SU-DHL-6 (cell line): ENCODE measurements at regions not wholly inside any gene's neighbourhood (a gene's known extent, or its start where the extent isn't known, plus 50 kb on each side); places are given as distances from the start of the nearest gene placed in this dataset.

Source experiments
- H2AFZ ChIP-seq: fragments of 200-600 bp; sonication (generic); 2 replicates; pipeline ENCODE4 v1.6.1; 2014; ENCODE audit warnings: low read depth, mild to moderate bottlenecking, moderate library complexity, mixed read lengths, antibody characterized with exemption, low read length; ENCODE audit not compliant: severe bottlenecking
- H3F3A ChIP-seq: fragments of 200-600 bp; shearing (Covaris generic); 2 replicates; pipeline ENCODE4 v1.6.0; 2016; ENCODE audit warnings: antibody characterized with exemption, mild to moderate bottlenecking; ENCODE audit not compliant: insufficient read depth
- H3K27ac ChIP-seq: fragments of 200-600 bp; sonication (generic); 2 replicates; pipeline ENCODE4 v1.5.1; 2016; ENCODE audit warnings: low read depth, mild to moderate bottlenecking, low read length, moderate library complexity, mixed read lengths
- H3K27me3 ChIP-seq: fragments of 200-600 bp; sonication (generic), shearing (Covaris generic); 2 replicates; pipeline ENCODE4 v1.6.0; 2014; ENCODE audit warnings: mild to moderate bottlenecking, low read length
- H3K36me3 ChIP-seq: fragments of 200-600 bp; sonication (generic); 2 replicates; pipeline ENCODE4 v1.6.1; 2014; ENCODE audit warnings: mild to moderate bottlenecking, low read length, mixed read lengths
- H3K4me2 ChIP-seq: fragments of 300-600, 200-600 bp; shearing (Covaris generic), sonication (generic); 2 replicates; pipeline ENCODE4 v1.6.0; 2014; ENCODE audit warnings: low read length, low read depth, mild to moderate bottlenecking; ENCODE audit not compliant: poor library complexity, severe bottlenecking
- H3K4me3 ChIP-seq: fragments of 200-600 bp; sonication (generic); 2 replicates; pipeline ENCODE4 v1.5.1; 2014; ENCODE audit warnings: antibody characterized with exemption, low read length, mild to moderate bottlenecking, mixed read lengths; ENCODE audit not compliant: insufficient read depth, poor library complexity, severe bottlenecking
- H3K79me2 ChIP-seq: fragments of 200-600 bp; sonication (generic); 2 replicates; pipeline ENCODE4 v1.6.1; 2014; ENCODE audit warnings: mild to moderate bottlenecking, low read length, moderate library complexity; ENCODE audit not compliant: insufficient read depth
- H3K9ac ChIP-seq: fragments of 200-600 bp; sonication (generic); 2 replicates; pipeline ENCODE4 v1.7.0; 2014; ENCODE audit warnings: mild to moderate bottlenecking, low read length
- H3K9me2 ChIP-seq: fragments of 200-600 bp; sonication (generic); replicated peaks from 2 replicates; pipeline ENCODE4 v1.6.1; 2014; ENCODE audit warnings: low read length; ENCODE audit not compliant: insufficient read depth
- H3K9me3 ChIP-seq: fragments of 200-600 bp; sonication (generic); 2 replicates; pipeline ENCODE4 v1.6.1; 2014; ENCODE audit warnings: low read length, mixed read lengths; ENCODE audit not compliant: insufficient read depth
- H4K20me1 ChIP-seq: fragments of 200-600 bp; sonication (generic); 2 replicates; pipeline ENCODE4 v1.6.1; 2014; ENCODE audit warnings: low read depth, mild to moderate bottlenecking, antibody characterized with exemption, low read length, moderate library complexity, mixed read lengths
- CTCF ChIP-seq: fragments of 200-600 bp; sonication (generic); IDR thresholded peaks from one replicate; pipeline ENCODE4 v1.5.1; 2017; ENCODE audit warnings: antibody characterized with exemption, mild to moderate bottlenecking, low read length, moderate library complexity; ENCODE audit not compliant: insufficient read depth, poor library complexity, severe bottlenecking
- EZH2phosphoT487 ChIP-seq: fragments of 200-600 bp; sonication (generic), shearing (Covaris generic); conservative IDR thresholded peaks from 2 replicates; pipeline ENCODE4 v1.6.1; 2018; ENCODE audit warnings: mild to moderate bottlenecking, antibody characterized with exemption, low read length, moderate library complexity, mixed read lengths

- no peak overlapping the region for H3K27ac ChIP-seq
Observed at GRCh38 chr3:182606905-182607504, 186.3 kb upstream of the ATP11B start.

GRCh38 chr3:182608832-182609231 is 184.5 kb upstream of the ATP11B start:
- no peaks in the 10 kb centered on the region for H3F3A ChIP-seq
- no peak overlapping the region for H3K4me3 ChIP-seq
- no peaks in the 10 kb centered on the region for H3K36me3 ChIP-seq
- no peak overlapping the region for H2AFZ ChIP-seq
- no peaks in the 10 kb centered on the region for H4K20me1 ChIP-seq
- H3K27ac ChIP-seq = no peak overlapping the region
- no peak overlapping the region for H3K9ac ChIP-seq
- H3K79me2 ChIP-seq = no peaks in the 10 kb centered on the region
- no peak overlapping the region for H3K4me2 ChIP-seq
- H3K9me3 ChIP-seq = no peaks in the 10 kb centered on the region
- no peaks in the 10 kb centered on the region for H3K9me2 ChIP-seq
- TF ChIP-seq EZH2phosphoT487 = no peak
- TF ChIP-seq CTCF = no peak
- no peaks in the 10 kb centered on the region; the same call in 1 of the 2 replicates for H3K27me3 ChIP-seq

More at GRCh38 chr3:182606905-182607504, 186.3 kb upstream of the ATP11B start:
- H3K9ac ChIP-seq = no peak overlapping the region
- H4K20me1 ChIP-seq = no peaks in the 10 kb centered on the region
- no peak for TF ChIP-seq CTCF
- TF ChIP-seq EZH2phosphoT487 = no peak
- H3K79me2 ChIP-seq = no peaks in the 10 kb centered on the region
- H3K9me3 ChIP-seq = no peaks in the 10 kb centered on the region
- no peak overlapping the region for H3K4me3 ChIP-seq
- H3F3A ChIP-seq = no peaks in the 10 kb centered on the region
- H3K9me2 ChIP-seq = no peaks in the 10 kb centered on the region
- H3K27me3 ChIP-seq = no peaks in the 10 kb centered on the region
- H3K36me3 ChIP-seq = no peaks in the 10 kb centered on the region
- no peak overlapping the region for H3K4me2 ChIP-seq
- no peak overlapping the region for H2AFZ ChIP-seq

- no peak overlapping the region for H3K9ac ChIP-seq
- H3K4me3 ChIP-seq = no peak overlapping the region
- H2AFZ ChIP-seq = no peak overlapping the region
- H3F3A ChIP-seq = no peaks in the 10 kb centered on the region
- no peak for TF ChIP-seq CTCF
- no peak for TF ChIP-seq EZH2phosphoT487
- H3K27me3 ChIP-seq = no peaks in the 10 kb centered on the region; the same call in 1 of the 2 replicates
- H3K4me2 ChIP-seq = no peak overlapping the region
- no peaks in the 10 kb centered on the region for H3K9me2 ChIP-seq
- H3K79me2 ChIP-seq = no peaks in the 10 kb centered on the region
- no peaks in the 10 kb centered on the region for H4K20me1 ChIP-seq
- no peaks in the 10 kb centered on the region for H3K36me3 ChIP-seq
- no peak overlapping the region for H3K27ac ChIP-seq
- H3K9me3 ChIP-seq = no peaks in the 10 kb centered on the region
Observed at GRCh38 chr3:182609575-182610156, 183.6 kb upstream of the ATP11B start.
